ENCODE measurements at regions not wholly inside any gene's neighbourhood (a gene's known extent, or its start where the extent isn't known, plus 50 kb on each side); places are given as distances from the start of the nearest gene placed in this dataset.

GRCh38 chr13:85013006-85013405 lies 786.2 kb downstream of the SLITRK6 start:
- H3K4me3 ChIP-seq (ENCODE audit: low read depth, low read length, poor library complexity, severe bottlenecking): no peak overlapping the region
- H2AFZ ChIP-seq (ENCODE audit: low read length): no peak overlapping the region
- POLR2A ChIA-PET: no interaction called here
- no peaks in the 10 kb centered on the region for H3K79me2 ChIP-seq (ENCODE audit: insufficient read depth, low read depth, low read length)
- no peaks in the 10 kb centered on the region for H3K9me2 ChIP-seq (ENCODE audit: insufficient read depth, low read length)
- CTCF ChIA-PET (ENCODE audit: unreplicated experiment): no interaction called here
- H3K36me3 ChIP-seq (ENCODE audit: insufficient read depth, low read length): no peaks in the 10 kb centered on the region
- no peak for DNase-seq (ENCODE audit: low spot score)
- intact Hi-C loops (cut with micrococcal nuclease; ENCODE audit: unreplicated experiment): no loop called here
- H3K27ac ChIP-seq (ENCODE audit: low read depth, low read length, poor library complexity, severe bottlenecking): no peak overlapping the region
- no TSS peak for BruUV-seq (replicated peaks)
- H3K4me2 ChIP-seq (ENCODE audit: low read length): no peak overlapping the region
- H3K4me1 ChIP-seq (ENCODE audit: insufficient read depth, low read length, poor library complexity, severe bottlenecking): no peaks in the 10 kb centered on the region
- TF ChIP-seq CTCF (conservative IDR thresholded peaks at IDR 0.05; ENCODE audit: low read length) (no peak), EZH2phosphoT487 (IDR thresholded peaks at IDR 0.05; ENCODE audit: borderline replicate concordance, low read depth, low read length) (no peak)
- no peaks in the 10 kb centered on the region for H3K9me3 ChIP-seq (ENCODE audit: low read length)
- no peaks in the 10 kb centered on the region for H4K20me1 ChIP-seq (ENCODE audit: insufficient read depth, low read length)

DNA sequence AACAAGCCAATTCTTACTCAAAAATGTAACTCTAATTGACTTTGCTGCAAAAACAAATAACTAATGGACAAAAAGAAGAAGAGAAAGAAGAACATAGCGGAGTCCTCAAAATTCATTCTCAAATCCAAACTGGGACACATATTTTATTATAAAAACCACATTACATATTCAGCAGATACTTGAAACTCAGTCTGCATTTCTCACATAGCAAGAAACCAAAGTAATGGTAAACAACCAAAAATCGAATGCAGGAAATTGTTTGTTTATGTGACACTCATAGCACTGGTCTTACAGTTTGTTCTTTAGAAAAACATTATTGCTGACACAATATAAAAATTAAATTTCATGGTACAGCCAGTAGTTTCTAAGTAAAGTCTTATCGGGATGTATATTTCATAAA lies 789.8 kb downstream of the SLITRK6 start:
- no peak for DNase-seq (ENCODE audit: low spot score)
- no peaks in the 10 kb centered on the region for H3K9me2 ChIP-seq (ENCODE audit: insufficient read depth, low read length)
- intact Hi-C loops (cut with micrococcal nuclease; ENCODE audit: unreplicated experiment): no loop called here
- H3K9me3 ChIP-seq (ENCODE audit: low read length): no peaks in the 10 kb centered on the region
- no peaks in the 10 kb centered on the region for H3K79me2 ChIP-seq (ENCODE audit: insufficient read depth, low read depth, low read length)
- H4K20me1 ChIP-seq (ENCODE audit: insufficient read depth, low read length): no peaks in the 10 kb centered on the region
- no TSS peak for BruUV-seq (replicated peaks)
- no peaks in the 10 kb centered on the region for H3K36me3 ChIP-seq (ENCODE audit: insufficient read depth, low read length)
- H3K4me2 ChIP-seq (ENCODE audit: low read length): no peak overlapping the region
- ChIA-PET POLR2A (no interaction called here), CTCF (ENCODE audit: unreplicated experiment) (interaction anchor here (0.5 kb wide), 1 partner anchor 10 kb away, joined by 3 read pairs; no protein-coding TSS in a partner anchor)
- no peak overlapping the region for H3K27ac ChIP-seq (ENCODE audit: low read depth, low read length, poor library complexity, severe bottlenecking)
- no peaks in the 10 kb centered on the region for H3K4me1 ChIP-seq (ENCODE audit: insufficient read depth, low read length, poor library complexity, severe bottlenecking)
- H3K4me3 ChIP-seq (ENCODE audit: low read depth, low read length, poor library complexity, severe bottlenecking): no peak overlapping the region
- no peak overlapping the region for H2AFZ ChIP-seq (ENCODE audit: low read length)
- TF ChIP-seq EZH2phosphoT487 (IDR thresholded peaks at IDR 0.05; ENCODE audit: borderline replicate concordance, low read depth, low read length) (no peak), CTCF (conservative IDR thresholded peaks at IDR 0.05; ENCODE audit: low read length) (no peak)

GRCh38 chr13:84999252-84999651 lies 800.0 kb downstream of the SLITRK6 start:
- Histone ChIP-seq H3K4me1 (ENCODE audit: insufficient read depth, low read length, poor library complexity, severe bottlenecking) (no peaks in the 10 kb centered on the region), H3K9me2 (ENCODE audit: insufficient read depth, low read length) (no peaks in the 10 kb centered on the region), H3K27ac (ENCODE audit: low read depth, low read length, poor library complexity, severe bottlenecking) (no peak overlapping the region), H2AFZ (ENCODE audit: low read length) (no peak overlapping the region), H3K9me3 (ENCODE audit: low read length) (no peaks in the 10 kb centered on the region), H3K79me2 (ENCODE audit: insufficient read depth, low read depth, low read length) (no peaks in the 10 kb centered on the region), H3K4me3 (ENCODE audit: low read depth, low read length, poor library complexity, severe bottlenecking) (no peak overlapping the region), H4K20me1 (ENCODE audit: insufficient read depth, low read length) (no peaks in the 10 kb centered on the region), H3K36me3 (ENCODE audit: insufficient read depth, low read length) (no peaks in the 10 kb centered on the region), H3K4me2 (ENCODE audit: low read length) (no peak overlapping the region)
- ChIA-PET POLR2A (no interaction called here), CTCF (ENCODE audit: unreplicated experiment) (no interaction called here)
- intact Hi-C loops (cut with micrococcal nuclease; ENCODE audit: unreplicated experiment): no loop called here
- no peak for TF ChIP-seq EZH2phosphoT487 (IDR thresholded peaks at IDR 0.05; ENCODE audit: borderline replicate concordance, low read depth, low read length)
- TF ChIP-seq CTCF (conservative IDR thresholded peaks at IDR 0.05; ENCODE audit: low read length): no peak
- BruUV-seq (replicated peaks): no TSS peak
- DNase-seq (ENCODE audit: low spot score): no peak
